ENCODE measurements at regions not wholly inside any gene's neighbourhood (a gene's known extent, or its start where the extent isn't known, plus 50 kb on each side); places are given as distances from the start of the nearest gene placed in this dataset.

GRCh38 chr2:162929571-162929970, 91.0 kb upstream of the KCNH7 start:
- no peak for DNase-seq

DNA sequence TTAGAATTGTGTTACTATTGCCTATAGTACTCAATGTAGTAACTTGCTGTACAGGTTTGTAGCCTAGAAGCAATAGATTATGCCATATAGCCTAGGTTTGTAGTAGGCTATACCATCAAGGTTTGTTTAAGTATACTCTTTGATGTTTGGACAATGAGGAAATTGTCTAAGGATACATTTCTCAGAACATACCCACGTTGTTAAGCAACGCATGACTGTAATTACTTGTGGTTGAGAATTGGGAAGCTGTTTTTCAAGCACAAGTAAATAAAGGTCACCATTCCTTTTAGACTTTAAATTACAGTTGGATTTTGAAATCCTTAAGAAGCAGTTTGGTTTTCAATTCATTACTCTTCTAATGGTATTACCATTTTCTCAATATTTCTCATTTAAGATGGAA, 89.8 kb upstream of the KCNH7 start:
- no peak for DNase-seq

- DNase-seq: no peak
These were observed 88.3 kb upstream of the KCNH7 start for GRCh38 chr2:162926907-162927306.

DNA sequence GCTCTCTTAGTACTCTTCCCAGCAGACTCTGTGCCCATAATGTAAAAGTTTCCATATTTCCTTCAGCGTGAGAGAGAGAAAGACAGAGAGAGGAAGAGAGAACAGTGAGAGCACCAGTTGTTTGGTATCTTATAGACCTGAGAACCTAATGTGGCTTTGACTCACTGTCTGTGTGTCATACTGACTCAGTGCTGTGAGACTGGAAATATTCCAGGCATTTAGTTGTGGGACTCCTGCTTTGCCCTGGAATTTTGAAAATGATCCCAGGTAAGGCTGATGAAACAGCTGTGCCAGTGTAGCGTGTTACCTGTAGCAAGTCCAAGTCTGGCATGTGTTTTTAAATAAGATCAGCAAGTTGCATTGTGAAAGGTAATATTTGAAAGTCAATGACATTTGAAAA, 87.9 kb upstream of the KCNH7 start:
- no peak for DNase-seq

DNA sequence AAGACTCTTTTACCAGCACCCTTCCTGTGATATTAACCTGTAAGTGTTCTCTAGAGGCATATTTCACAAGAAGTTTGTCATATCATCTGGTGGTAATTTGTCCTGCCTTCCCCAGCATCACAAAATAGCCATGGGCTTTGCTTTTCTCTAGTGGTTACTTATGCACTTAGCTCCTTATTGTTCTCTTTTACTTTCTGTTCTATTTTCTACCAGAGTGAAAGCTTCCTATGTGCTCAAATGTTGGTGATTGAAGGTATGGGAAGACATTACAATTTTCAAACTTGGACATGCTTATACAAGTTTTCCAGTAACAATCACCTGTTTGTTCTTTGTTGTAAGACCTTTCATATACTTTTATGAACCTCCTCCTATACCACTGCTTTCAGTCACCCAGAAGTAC, 87.0 kb upstream of the KCNH7 start:
- no peak for DNase-seq

DNA sequence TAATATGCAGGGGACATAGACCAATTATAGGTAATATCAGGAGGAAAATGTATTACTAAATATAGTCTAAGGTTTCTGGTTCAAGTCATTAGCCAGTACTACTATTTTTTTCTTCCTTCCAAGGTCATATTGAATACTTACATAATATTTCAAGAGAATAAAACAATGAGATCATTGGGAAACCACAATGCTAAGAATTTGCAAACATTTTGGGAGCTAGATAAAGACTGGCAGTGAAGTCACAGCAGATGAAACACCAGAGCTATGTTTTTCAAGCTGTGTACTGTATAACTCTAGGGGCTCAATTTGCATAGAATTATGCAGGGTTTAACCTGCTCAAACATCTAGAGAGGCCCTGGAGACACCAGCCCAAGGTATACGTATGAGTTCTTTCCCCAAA, 80.5 kb upstream of the KCNH7 start:
- DNase-seq: no peak

GRCh38 chr2:162917626-162918025, 79.1 kb upstream of the KCNH7 start:
- no peak for DNase-seq

DNA sequence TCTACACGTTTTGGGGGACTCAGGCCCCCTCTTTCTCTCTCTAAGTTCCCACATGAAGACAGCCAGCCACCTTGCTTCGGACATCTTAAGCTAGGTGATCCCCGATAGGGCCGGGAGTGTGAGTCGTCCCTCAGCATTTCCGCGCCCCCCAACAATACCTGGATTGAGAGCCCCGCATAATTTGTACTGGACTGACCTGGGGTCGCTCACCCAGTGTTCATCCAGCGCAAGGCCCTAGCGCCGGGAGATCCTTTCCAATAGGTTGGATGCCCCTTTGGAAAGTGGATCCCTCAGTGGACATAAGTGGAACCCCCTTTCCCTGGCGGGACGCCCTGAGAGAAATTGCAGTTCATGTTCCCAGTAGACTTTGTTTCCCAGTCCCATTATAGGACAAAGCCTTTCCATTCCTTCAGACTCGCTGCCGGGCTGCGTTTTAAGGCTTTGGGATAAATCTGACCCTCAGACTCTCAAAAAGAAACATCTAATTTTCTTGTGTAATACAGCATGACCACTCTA, 77.8 kb upstream of the KCNH7 start:
- DNase-seq: no peak

GRCh38 chr2:162915858-162916257, 77.3 kb upstream of the KCNH7 start:
- DNase-seq: no peak

- DNase-seq: no peak
These were observed 75.6 kb upstream of the KCNH7 start for GRCh38 chr2:162914161-162914560.

DNA sequence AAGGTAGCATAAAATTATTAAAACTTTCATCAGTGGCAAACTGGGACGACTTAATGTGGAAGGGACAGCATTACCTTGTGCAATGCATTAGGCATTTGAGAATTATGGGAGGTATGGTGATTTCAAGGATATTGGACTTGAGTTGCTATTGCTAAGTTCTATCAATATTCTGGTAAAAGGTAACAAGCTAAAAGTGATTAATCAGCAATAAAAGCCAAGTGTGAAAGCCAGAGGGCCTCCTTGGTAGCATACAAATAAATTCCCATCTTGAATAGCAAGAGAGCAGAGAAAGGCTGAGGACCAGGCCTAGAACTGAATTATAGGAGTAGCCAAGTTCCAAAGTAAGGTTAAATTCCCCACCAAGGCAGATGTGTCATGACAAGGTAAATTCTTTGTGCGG, 74.2 kb upstream of the KCNH7 start:
- no peak for DNase-seq

DNA sequence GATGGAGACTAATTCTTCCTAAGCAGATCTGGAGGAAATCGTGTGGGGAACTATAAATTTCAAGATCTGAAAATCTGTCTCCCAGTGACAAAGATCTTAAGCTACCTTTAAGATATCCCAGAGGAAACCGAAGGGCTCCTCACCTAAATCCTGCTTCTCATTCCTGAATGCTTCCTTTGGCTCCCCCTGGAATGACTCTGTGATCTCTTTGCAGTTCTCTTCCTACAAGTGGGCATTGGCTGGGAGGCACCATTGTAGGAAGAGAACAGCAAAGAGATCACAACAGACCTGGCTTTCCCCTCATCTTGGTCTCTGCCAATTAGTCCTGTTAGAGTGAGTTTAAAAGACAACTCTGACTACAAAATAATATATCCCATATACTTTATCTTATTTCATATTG, 70.0 kb upstream of the KCNH7 start:
- no peak for DNase-seq

DNA sequence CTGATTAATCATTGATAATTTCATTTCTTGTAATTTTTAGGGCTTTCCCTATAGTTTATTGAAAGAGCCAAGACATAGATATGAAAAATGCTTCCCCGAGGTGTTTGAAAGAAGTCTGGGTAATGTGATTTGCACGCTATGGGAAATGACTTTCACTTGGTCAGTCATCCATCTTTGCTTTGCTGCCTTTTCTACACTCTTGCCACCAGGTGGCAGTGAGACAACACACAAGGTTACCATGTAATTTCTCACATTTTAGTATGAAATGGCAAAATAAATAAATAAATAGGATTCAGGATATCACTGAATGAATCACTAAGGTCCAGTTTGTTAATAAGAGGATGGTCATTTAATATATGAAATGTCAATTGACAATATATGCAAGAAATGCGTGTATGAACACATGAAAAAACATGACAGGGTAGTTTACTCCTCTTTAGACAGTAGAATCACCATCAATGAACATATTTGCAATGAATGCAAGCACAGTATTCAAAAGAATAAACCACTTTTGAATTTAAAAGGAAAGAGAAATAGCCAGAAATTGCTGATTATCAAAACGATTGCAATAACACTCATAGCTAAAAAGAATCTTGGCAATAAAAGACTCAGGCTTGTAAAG, 52.2 kb upstream of the KCNH7 start:
- no peak for DNase-seq

DNA sequence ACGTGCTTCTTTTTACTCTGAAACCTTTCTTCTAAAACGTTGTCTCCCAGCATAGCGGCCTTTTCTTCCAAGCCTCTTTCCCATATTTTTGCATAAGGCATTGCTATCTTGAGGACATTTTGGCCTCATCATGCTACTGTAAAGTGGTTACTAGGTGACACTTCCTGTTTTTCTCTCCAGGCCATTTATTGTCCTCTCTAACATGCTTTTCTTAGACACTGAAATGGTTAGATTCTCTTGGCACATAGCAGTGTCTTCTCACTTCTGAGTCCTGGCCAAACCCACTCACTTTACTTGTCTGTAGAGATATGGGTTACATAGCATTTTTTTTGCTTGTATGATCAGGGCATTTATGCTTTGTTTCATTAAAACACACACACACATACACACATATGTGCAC, 50.1 kb upstream of the KCNH7 start:
- DNase-seq: no peak
